NCI-H446 (cell line): ENCODE measurements at regions not wholly inside any gene's neighbourhood (a gene's known extent, or its start where the extent isn't known, plus 50 kb on each side); places are given as distances from the start of the nearest gene placed in this dataset.
"Not testable (repeated sequence)": the region's sequence is repeated elsewhere in the genome, so short reads cannot be mapped to it uniquely, and the experiment has no call there.

Source experiments
- DNase-seq, 2 experiments: peaks; one replicate each; lab custom pipeline; 2025; lab: John Stamatoyannopoulos, UW

DNA sequence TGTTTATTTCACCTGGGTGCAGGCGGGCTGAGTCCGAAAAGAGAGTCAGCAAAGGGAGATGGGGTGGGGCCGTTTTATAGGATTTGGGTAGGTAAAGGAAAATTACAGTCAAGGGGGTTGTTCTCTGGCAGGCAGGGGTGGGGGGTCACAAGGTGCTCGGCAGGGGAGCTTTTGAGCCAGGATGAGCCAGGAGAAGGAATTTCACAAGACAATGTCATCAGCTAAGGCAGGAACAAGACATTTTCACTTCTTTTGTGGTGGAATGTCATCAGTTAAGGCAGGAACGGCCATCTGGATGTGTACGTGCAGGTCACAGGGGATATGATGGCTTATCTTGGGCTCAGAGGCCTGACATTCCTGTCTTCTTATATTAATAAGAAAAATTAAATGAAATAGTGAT is 115.8 kb upstream of the KCNJ3 start:
- DNase-seq: not testable (repeated sequence)

GRCh38 chr2:154583274-154583673 is 115.2 kb upstream of the KCNJ3 start:
- DNase-seq: not testable (repeated sequence)

DNA sequence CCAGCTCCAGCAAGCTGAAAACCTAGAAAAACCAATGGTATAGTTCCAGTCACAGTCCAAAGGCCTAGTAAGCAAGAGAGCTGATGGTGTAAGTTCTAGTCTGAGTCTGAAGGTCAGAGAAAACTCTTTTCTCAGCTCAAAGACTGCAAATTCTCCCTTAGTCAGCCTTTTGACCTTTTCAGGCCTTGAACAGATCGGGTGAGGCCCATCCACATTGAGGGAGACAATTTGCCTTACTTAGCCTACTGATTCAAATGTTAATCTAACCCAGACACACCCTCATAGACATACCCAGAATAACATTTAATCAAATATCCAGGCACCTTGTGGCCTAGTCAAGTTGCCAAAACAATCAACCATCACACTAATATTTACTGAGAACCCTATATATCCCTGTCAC is 110.8 kb upstream of the KCNJ3 start:
- DNase-seq: no peak

DNA sequence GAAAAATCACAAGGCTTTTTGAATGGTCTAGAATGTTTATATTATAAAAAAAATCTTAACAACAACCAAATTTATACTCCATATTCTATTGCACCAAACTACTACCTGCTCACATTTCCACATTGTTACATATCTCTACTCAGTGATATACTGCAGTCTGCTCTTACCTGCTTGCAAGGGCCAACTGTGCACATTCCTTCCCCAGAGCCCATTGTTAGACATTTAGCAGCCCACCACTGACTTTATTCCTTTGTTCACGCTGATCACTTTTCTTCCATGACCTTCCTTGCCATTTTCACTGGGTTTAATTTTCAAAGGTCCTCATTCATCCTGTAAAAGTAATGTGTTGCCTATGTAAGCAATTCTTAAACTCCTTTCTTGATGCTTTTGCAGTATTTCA is 109.7 kb upstream of the KCNJ3 start:
- DNase-seq: no peak

GRCh38 chr2:154589514-154589913 is 109.0 kb upstream of the KCNJ3 start:
- no peak for DNase-seq

GRCh38 chr2:154591294-154591820 is 107.1 kb upstream of the KCNJ3 start:
- no peak for DNase-seq

DNA sequence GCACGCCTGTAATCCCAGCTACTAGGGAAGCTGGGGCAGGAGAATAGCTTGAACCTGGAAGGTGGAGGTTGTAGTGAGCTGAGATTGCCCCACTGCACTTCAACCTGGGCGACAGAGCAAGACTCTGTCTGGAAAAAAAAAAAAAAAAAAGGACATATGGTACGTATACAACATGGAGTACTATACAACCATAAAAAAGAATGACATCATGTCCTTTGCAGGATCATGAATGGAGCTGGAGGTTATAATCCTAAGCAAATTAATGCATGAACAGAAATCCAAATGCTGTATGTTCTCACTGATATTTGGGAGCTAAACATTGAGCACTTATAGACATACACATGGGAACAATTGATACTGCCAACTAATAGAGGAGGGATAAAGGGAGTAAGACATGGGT is 99.3 kb upstream of the KCNJ3 start:
- no peak for DNase-seq

DNA sequence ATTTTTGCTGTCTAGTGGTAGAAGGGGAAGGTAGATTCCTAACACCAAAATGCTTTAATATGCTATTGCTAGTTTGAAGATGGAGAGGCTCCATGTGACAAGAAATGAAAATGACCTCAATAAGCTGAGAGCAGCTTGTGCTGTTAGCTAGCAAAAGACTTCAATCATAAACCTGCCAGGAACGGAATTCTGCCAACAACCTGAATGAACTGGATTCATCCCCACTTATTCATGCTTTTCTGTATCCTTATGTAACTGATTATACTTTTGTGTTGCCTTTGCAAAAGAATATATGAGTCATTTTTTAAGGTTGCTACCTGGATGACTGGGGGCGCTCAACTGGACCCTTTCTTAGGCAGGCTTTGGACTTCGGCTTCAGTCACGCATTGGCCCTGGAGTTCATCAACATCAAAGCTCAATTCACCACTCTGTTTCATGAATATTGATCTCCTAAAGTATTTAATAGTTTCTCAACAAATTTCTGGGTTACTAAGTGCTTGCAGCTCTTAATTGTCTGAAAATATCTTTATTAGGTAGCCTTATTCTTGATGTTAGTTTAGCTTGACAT is 97.5 kb upstream of the KCNJ3 start:
- no peak for DNase-seq

DNA sequence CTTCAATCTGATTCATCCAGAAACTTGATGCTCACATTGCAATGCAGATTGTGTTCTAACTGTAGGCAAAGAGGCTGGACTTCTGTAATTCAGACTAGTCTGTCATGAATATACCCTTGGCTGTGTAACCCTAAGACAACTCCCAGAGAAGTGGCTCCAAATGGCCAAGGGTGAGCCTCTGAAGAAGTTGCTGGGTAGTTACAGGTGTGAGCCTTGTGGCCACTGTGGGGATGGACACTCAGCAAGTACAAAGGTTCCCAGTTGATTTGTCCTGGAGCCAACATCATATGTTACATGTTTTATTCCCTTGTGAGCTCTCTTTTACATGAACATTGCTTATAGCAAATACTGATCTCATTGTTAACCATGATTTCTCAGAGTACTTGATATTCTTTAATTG is 94.8 kb upstream of the KCNJ3 start:
- DNase-seq: no peak

DNA sequence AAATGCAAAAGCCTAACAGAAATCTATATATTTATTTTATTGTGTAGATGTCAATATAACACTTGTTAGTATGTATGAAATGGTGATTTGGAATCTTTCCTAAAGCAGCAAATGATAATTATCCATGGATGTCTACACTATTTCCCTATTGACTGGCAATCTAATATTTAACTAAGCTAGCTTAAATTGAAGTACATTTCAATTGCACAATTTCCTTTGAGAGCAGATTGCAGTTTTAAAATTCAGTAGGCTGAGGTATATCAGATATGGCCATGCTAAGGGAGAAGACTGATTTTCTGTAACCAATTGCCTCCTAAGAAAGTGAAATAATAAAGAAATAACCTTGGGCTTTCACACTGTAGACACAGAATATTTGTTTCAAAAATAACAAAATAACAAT is 90.1 kb upstream of the KCNJ3 start:
- no peak for DNase-seq

DNA sequence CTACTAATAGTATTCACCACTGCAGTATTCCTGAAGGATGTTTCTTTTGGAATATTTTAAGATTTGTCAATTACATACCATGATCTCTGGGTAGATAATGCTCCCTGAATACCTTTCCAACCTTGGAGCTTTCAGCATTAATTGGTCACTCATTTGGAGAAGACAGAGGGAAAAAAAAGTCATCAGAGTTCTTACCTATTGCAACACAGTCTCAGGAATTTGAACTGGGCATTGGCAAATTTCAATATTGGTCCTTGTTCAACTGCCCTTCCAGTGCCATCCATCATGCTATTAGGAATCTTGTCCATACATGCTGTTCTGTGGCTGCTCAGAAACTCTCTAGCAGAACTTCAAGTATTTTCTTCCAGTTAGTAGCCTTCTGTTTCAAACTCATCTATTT is 83.6 kb upstream of the KCNJ3 start:
- no peak for DNase-seq

DNA sequence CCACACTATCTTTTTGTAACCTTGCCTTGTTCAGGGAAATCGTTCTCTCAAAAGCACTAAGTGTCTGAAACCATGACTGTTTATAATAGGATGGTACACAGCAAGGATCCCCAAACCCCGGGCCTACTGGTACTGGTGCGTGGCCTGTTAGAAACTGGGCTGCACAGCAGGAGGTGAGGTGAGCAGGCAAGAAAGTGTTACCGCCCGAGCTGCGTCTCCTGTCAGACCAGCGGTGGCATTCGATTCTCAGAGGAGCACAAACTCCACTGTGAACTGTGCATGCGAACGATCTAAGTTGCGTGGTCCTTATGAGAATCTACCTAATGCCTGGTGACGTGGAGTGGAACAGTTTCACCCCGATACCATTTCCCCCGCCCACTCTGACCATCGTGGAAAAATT is 81.8 kb upstream of the KCNJ3 start:
- DNase-seq: no peak

- DNase-seq: no peak
Measured at GRCh38 chr2:154620471-154620870, 78.0 kb upstream of the KCNJ3 start.

DNA sequence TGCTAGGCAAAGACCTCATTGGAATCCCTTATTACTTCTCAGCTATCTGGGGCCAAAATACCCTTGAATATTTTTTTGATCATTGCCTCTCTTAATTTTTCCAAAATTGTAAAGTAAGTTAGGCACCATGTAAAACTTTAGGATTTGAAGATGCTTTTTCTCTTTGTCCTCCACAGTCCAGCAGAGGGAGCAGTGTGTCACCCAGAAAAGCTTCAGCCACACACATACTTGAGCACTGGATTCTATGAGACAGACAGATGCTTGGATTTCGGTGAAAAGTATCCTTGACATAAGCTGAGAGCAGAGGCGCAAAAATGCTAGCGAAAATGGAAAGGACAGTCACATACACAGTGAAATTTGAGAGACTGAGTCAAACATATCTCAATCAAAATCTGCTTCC is 74.7 kb upstream of the KCNJ3 start:
- peak; percentile 74 to 81 for DNase-seq

DNA sequence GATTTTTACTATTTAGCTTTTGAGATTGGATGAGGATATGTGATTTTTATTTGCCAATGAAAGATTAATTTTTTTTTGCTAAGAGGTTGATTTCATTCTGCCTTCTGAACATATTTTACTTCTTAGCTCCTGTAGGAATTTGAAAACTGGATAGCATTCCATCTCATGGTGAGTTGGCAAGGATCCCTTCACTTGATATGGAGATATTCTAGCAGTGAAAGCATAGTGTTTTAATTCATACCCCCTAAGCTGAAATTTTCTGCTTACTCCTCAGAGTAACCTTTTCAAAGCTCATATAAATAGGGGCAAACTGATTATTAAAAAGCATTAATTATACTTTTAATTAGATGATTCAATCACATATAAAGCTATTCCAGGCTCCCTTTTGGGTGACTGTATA is 61.0 kb upstream of the KCNJ3 start:
- peak in 1 of 2 experiments; percentile 22 for DNase-seq

DNA sequence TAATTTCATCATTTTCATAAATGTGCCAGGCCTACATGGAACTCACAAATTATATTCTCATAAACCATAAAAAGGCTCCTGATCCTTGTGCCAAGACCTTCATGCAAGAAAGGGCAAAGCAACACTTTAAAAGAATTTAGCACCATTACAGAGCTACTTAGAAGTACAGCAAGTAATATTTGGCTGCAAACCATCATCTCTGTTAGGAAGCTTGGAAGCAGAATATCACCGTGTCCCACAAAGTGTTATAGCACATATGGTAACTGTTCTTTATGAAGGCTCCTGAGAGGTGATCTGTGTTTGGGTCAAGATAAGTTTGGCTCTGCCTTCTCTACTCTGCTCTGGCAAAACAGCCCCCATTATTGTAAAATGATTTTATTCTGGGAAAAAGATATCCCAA is 59.7 kb upstream of the KCNJ3 start:
- DNase-seq: peak; percentile 34 to 51

GRCh38 chr2:154640000-154640399 is 58.5 kb upstream of the KCNJ3 start:
- no peak for DNase-seq
